ENCODE measurements at regions not wholly inside any gene's neighbourhood (a gene's known extent, or its start where the extent isn't known, plus 50 kb on each side); places are given as distances from the start of the nearest gene placed in this dataset.

GRCh38 chr5:98065261-98065909 is 708.1 kb upstream of the RGMB start:
- TF ChIP-seq, protein P1, sequence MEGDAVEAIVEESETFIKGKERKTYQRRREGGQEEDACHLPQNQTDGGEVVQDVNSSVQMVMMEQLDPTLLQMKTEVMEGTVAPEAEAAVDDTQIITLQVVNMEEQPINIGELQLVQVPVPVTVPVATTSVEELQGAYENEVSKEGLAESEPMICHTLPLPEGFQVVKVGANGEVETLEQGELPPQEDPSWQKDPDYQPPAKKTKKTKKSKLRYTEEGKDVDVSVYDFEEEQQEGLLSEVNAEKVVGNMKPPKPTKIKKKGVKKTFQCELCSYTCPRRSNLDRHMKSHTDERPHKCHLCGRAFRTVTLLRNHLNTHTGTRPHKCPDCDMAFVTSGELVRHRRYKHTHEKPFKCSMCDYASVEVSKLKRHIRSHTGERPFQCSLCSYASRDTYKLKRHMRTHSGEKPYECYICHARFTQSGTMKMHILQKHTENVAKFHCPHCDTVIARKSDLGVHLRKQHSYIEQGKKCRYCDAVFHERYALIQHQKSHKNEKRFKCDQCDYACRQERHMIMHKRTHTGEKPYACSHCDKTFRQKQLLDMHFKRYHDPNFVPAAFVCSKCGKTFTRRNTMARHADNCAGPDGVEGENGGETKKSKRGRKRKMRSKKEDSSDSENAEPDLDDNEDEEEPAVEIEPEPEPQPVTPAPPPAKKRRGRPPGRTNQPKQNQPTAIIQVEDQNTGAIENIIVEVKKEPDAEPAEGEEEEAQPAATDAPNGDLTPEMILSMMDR (IDR thresholded peaks at IDR 0.05), result no peak
- TF ChIP-seq EP300 (IDR thresholded peaks at IDR 0.05) (no peak), POLR2A (IDR thresholded peaks at IDR 0.05; ENCODE audit: low read depth) (no peak), POLR2AphosphoS5 (IDR thresholded peaks at IDR 0.05) (no peak)
